GM10248 (cell line): ENCODE measurements at regions not wholly inside any gene's neighbourhood (a gene's known extent, or its start where the extent isn't known, plus 50 kb on each side); places are given as distances from the start of the nearest gene placed in this dataset.

ENCODE experiments used
- CTCF ChIA-PET: fragments of 300-600 bp; sonication (Branson Sonifier 250); formaldehyde crosslinking; extraction: SDS; loops from one replicate; lab custom pipeline; 2021; ENCODE audit warnings: antibody characterized with exemption; lab: Yijun Ruan, JAX
- POLR2A ChIA-PET: fragments of 350-650 bp; sonication (Branson Sonifier 250); formaldehyde crosslinking; extraction: SDS; loops from one replicate; lab custom pipeline; 2020; ENCODE audit warnings: antibody characterized with exemption; lab: Yijun Ruan, JAX
- DNase-seq: peaks from one replicate; pipeline ENCODE4 v3.0.0; 2012; ENCODE audit errors: extremely low spot score
- TF ChIP-seq, protein P1 (sequence below): IDR thresholded peaks from 2 replicates; pipeline ENCODE4 v1.5.1; 2012; ENCODE audit warnings: mild to moderate bottlenecking, low read depth; ENCODE audit errors: extremely low read depth, missing control alignments, control extremely low read depth

DNA sequence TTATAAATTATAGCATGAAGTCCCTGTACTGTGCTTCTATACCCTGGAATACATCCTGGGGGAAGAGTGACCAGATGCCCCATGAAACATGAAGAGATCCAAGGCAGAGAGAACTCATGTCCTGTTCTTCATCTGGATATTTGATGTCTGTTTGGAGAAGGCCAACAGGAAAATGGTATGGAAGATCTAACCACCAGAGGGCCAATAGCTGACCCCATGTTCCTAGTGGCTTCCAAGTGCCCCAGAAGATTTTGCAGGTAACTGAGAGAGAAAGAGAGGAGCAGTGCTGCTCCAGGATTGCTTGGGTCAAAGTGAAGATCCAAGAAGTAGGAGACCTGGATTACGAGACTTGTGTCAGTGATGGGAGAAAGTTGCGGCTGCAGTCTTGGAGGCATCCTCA, 90.2 kb upstream of the TSPAN5 start:
- no peak for DNase-seq
- POLR2A ChIA-PET: no interaction called here
- CTCF ChIA-PET: no interaction called here

GRCh38 chr4:98747393-98748091, 89.1 kb upstream of the TSPAN5 start:
- CTCF ChIA-PET: no interaction called here
- no peak for DNase-seq
- TF ChIP-seq, protein P1, sequence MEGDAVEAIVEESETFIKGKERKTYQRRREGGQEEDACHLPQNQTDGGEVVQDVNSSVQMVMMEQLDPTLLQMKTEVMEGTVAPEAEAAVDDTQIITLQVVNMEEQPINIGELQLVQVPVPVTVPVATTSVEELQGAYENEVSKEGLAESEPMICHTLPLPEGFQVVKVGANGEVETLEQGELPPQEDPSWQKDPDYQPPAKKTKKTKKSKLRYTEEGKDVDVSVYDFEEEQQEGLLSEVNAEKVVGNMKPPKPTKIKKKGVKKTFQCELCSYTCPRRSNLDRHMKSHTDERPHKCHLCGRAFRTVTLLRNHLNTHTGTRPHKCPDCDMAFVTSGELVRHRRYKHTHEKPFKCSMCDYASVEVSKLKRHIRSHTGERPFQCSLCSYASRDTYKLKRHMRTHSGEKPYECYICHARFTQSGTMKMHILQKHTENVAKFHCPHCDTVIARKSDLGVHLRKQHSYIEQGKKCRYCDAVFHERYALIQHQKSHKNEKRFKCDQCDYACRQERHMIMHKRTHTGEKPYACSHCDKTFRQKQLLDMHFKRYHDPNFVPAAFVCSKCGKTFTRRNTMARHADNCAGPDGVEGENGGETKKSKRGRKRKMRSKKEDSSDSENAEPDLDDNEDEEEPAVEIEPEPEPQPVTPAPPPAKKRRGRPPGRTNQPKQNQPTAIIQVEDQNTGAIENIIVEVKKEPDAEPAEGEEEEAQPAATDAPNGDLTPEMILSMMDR: no peak
- POLR2A ChIA-PET: no interaction called here

More for the DNA sequence above, 90.2 kb upstream of the TSPAN5 start:
- TF ChIP-seq, protein P1: no peak

DNA sequence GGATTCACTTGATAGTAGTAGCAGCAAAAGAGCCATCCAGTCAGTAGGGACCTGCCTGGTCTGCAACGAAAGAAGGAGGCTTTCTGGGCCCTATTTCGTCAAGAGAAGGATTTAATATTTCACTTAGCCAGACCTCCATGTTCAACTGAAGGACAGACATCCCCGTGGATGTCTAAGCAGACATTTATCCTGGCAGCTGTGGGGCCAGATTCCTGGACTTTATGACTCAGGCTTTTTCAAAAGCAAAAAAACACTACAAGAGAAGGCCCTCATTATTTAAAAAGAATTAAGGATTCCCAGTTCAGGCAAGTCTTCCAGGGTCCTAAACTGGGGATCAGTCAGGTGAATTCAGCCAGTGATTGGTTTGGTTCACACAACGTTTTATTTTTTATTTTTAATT, 88.5 kb upstream of the TSPAN5 start:
- POLR2A ChIA-PET: no interaction called here
- no peak for DNase-seq
- CTCF ChIA-PET: no interaction called here
- TF ChIP-seq, protein P1: no peak

GRCh38 chr4:98746530-98746929, 88.1 kb upstream of the TSPAN5 start:
- ChIA-PET CTCF (interaction anchor here (1.1 kb wide), 1 partner anchor 14 kb away, joined by 3 read pairs; no protein-coding TSS in a partner anchor), POLR2A (no interaction called here)
- TF ChIP-seq, protein P1: no peak
- no peak for DNase-seq

DNA sequence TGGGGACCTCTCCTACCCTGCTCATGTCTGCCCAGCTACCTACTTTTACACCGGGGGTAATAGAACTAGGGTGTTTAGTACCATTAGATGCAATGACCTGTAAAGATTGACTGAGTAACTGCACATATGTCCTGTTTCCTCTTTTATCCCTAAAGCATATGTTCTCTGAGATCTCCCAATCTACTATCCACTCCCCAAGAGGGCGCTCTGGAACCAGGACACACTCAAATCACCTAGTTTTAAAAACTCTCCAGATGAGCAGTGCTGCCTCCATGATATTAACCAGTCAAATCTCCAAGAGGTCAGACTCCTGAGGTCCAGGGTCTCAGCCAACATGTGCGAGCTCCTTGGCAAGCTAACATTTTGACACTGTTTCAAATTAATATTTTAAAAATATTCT, 87.0 kb upstream of the TSPAN5 start:
- ChIA-PET POLR2A (no interaction called here), CTCF (interaction anchor here (1.1 to 1.2 kb wide), 4 partner anchors 12 to 660 kb away, joined by 3 to 4 read pairs (median 3); no protein-coding TSS in a partner anchor)
- no peak for DNase-seq
- TF ChIP-seq, protein P1: no peak

DNA sequence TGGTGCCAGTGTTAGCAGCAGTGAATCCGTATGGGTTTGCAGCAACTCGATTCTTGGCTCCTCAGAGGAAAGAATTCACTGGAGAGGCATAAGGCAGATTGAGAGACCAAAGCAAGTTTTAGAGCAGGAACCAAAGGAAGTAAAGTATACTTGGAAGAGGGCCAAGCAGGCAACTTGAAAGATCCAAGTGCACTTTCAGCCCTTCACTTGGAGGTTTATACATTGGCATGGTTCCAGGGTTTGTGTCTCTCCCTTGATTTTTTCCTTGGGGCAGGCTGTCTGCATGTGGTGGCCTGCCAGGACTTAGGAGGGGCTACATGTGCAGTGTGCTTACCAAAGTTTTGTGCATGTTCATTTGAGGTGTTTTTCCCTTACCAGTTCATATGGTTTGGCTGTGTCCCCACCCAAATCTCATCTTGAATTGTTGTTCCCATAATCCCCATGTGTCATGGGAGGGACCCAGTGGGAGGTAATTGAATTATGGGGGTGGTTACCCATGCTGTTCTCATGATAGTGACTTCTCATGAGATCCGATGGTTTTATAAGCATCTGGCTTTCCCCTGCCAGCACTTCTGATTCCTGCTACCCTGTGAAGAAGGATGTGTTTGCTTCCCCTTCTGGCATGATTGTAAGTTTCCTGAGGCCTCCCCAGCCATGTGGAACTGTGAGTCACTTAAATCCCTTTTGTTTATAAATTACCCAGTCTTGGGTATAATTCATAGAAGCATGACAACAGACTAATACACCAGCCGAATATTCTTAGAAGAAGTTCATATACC, 86.2 kb upstream of the TSPAN5 start:
- no peak for DNase-seq
- POLR2A ChIA-PET: no interaction called here
- TF ChIP-seq, protein P1: no peak
- CTCF ChIA-PET: interaction anchor here (1.1 to 1.2 kb wide), 3 partner anchors 11 to 661 kb away, joined by 3 to 4 read pairs (median 3); no protein-coding TSS in a partner anchor
